DMS79 (cell line): ENCODE measurements at regions not wholly inside any gene's neighbourhood (a gene's known extent, or its start where the extent isn't known, plus 50 kb on each side); places are given as distances from the start of the nearest gene placed in this dataset.

Experiments used
- DNase-seq: peaks from one replicate; lab custom pipeline; 2025; lab: John Stamatoyannopoulos, UW

DNA sequence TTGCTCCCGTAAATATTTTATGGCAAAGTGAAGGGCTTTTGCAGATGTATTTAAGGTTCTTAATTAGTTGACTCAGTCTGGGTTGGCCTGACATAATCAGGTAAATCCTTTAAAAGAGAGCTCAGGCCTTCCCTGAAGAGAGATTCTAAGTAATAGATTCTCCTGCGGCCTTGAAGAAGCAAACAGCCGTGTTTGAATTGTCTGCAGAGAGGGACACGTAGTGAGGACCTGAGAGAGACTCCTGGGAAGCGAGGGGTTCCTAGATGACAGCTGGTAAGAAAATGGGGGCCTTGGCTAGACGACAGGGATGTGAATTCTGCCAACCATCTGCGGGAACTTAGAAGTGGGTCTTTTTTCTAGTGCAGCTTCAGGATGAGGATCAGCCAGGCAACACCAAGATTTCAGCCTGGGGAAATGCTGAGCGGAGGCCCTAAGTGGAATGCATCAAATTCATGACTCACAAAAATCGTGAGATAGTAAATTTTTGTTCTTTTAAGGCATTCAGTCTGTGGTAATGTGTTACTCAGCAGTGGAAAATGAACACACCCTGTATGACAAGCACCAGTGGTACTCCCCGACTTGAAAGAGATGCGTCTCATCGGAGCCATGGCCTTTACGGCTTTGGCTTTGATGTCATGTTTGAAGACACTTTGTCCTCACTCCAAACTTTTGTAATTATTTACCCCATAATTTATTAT, 62.1 kb upstream of the SMIM21 start:
- no peak for DNase-seq

DNA sequence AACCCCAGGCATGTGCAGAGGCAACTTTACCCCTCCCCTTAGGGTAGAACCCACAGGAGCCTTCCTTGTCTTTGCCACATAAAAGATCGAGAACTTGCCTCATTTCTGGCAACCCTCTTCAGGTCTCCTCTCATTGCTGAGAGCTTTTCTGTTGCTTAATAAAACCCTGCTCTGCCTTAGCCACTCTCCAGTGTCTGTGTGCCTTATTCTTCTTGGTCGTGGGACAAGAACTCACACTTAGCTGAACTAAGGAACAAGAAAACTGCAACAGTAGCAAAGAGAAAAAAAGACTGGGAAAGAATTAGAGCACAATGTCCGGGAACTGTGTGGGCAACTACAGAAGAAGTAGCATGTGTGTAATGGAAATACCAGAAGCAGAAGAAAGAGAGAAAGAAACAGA, 56.2 kb upstream of the SMIM21 start:
- DNase-seq, result no peak

DNA sequence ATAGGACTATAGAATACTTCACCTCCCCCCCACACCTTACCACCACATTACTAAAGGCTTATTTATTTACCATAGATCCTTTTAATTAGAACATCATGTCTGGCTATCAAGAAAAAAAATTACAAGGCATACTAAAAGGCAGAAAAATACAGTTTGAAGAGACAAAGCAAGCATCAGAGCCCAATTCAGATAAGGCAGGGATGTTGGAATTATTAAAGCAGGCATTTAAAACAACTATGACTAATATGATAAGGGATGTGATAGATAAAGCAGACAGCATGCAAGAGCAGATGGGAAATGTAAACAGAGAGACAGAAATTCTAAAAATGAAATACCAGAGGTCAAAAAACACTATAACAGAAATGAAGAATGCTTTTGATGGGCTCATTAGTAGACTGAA, 55.4 kb upstream of the SMIM21 start:
- no peak for DNase-seq

DNA sequence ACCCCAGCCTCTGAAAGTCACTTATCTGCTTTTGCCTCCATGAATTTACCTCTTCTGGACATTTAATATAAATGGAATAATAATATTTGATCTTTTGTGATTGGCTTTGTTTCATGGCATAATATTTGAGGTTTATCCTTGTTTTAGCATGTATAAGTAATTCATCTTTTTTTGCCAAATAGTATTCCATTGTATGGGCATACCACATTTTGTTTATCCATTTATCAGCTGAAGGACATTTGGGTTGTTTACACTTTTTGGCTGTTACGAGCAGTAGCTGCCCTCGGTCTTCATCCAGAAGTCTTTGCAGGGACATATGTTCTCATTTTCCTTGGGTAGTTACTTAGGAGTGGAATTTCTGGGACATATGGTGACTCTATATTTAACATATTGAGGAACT, 53.0 kb upstream of the SMIM21 start:
- no peak for DNase-seq

DNA sequence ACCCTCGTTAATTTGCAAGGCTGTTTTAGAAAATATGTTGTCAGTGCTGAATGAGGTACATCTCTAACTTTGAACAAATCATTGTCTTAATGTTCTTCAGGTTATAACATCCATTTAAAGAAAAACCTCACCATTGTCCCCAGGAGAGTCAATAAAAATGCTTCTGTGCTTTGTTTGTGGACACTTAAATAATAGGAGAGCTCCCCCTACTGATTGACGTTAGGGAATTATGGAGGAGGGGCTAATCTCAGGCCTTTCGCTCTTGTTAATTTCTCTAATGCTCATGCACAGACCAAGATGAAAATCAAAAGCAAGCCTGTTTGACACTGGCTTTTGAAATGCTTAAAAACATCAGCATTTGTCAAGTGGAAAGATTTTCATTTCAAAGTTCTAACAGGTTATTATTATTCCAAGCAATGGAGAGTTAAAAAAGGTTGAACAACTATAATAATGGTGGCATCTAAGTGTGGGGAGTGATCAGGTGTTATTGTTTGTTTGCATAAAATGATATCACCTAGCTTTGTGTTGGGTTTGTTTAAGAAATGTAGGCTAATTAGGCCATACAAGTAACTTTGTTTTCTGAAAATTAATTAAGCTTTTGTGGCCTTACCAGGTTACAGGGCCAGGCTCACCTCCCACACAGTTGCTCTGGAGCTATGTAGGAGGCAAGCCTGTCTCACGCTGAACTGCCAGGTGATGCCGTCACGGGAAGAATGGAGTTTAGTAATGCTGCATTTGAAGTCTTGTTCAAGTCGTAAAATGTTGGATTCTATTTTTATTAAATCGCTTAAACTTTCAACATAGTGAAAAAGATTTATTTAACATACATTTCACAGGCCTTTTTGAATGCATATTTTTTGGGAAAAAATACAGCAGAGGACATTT, 51.7 kb upstream of the SMIM21 start:
- no peak for DNase-seq

DNA sequence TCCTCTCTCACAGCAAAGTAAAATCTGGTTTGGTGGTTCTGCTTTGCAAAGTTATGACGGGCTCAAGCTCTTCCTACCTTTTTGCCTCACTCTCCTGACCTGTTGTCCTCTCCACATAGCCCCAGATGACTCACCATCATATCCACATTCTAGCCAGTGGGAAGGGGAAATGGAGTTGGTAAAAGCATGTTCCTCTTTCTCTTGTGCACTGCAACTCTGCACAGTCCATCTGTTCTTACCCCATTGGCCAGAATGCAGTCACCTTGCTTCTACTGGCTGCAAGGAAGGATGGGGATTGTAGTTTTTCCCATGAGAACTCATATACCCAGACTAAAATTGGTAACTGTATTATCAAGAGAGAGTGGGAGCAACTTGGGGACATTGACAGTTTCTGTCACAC, 50.4 kb upstream of the SMIM21 start:
- DNase-seq, result no peak
